ENCODE measurements at regions not wholly inside any gene's neighbourhood (a gene's known extent, or its start where the extent isn't known, plus 50 kb on each side); places are given as distances from the start of the nearest gene placed in this dataset.
A peak's percentile ranks its signal among the peaks of the same experiment; 100 is the strongest.

- no peak overlapping the region for H3K9ac ChIP-seq (ENCODE audit: insufficient read depth, low read depth, low read length)
- H2AFZ ChIP-seq (ENCODE audit: low read length) = no peak overlapping the region
- WGBS (ENCODE audit: low lambda C conversion rate) = 8% methylated on average over 6 of the region's 7 CpGs
- H4K20me1 ChIP-seq (ENCODE audit: insufficient read depth, low read length) = no peaks in the 10 kb centered on the region
- no peak overlapping the region for H3K4me3 ChIP-seq (replicated peaks in 1 of 3; ENCODE audit: insufficient read depth in 1 of 3, low read depth in 2 of 3, low read length in 3 of 3)
- DNase-seq (ENCODE audit: low spot score) = no peak
- CTCF ChIA-PET (ENCODE audit: low intra/inter-chr PET ratio, low total read pairs) = no interaction called here
- BruUV-seq (replicated peaks) = no TSS peak
- H3K36me3 ChIP-seq (replicated peaks in 1 of 2; ENCODE audit: control insufficient read depth in 1 of 2, insufficient read depth in 2 of 2, low read length in 2 of 2) = no peaks in the 10 kb centered on the region
- no peaks in the 10 kb centered on the region for H3K79me2 ChIP-seq (ENCODE audit: insufficient read depth, low read length)
- ATAC-seq = peak; percentile 27; the same call in 2 of the 3 replicates
- no peaks in the 10 kb centered on the region for H3K9me3 ChIP-seq (ENCODE audit: low read length)
- H3K4me2 ChIP-seq (ENCODE audit: low read depth, low read length) = no peak overlapping the region
- FAIRE-seq = no peak
- H3K27me3 ChIP-seq (ENCODE audit: control insufficient read depth in 1 of 2, insufficient read depth in 2 of 2, low read length in 2 of 2) = peaks cover 0 to 6% of the 10 kb centered on the region in 2 experiments; a peak in 1 of 5 replicates
- POLR2A ChIA-PET = no interaction called here
- in situ Hi-C loops (cut with HindIII; ENCODE audit: extremely low pct_ligation_motif_present, low pct_unique_long_range_greater_than_20kb) (no loop called here), intact Hi-C loops (cut with micrococcal nuclease; ENCODE audit: unreplicated experiment) (no loop called here)
- H3K4me1 ChIP-seq (ENCODE audit: insufficient read depth, low read length) = no peaks in the 10 kb centered on the region
- no peak overlapping the region for H3K27ac ChIP-seq (ENCODE audit: extremely low read length, insufficient read depth, low read length)
- TF ChIP-seq FOXJ3 (CRISPR knock-in tag; IDR thresholded peaks at IDR 0.05; ENCODE audit: borderline replicate concordance) (no peak), ZNF780A (CRISPR knock-in tag; IDR thresholded peaks at IDR 0.05) (no peak), NFYC (CRISPR knock-in tag; IDR thresholded peaks at IDR 0.05) (no peak), ZNF253 (CRISPR knock-in tag; IDR thresholded peaks at IDR 0.05; ENCODE audit: borderline replicate concordance) (no peak), ZFP36 (IDR thresholded peaks at IDR 0.05; ENCODE audit: borderline replicate concordance, low read depth, low read length, partially characterized antibody) (no peak), REST (IDR thresholded peaks at IDR 0.05; ENCODE audit: borderline replicate concordance in 1 of 2, low read depth in 1 of 2, low read length in 2 of 2) (no peak), ZBTB1 (CRISPR knock-in tag; IDR thresholded peaks at IDR 0.05; ENCODE audit: borderline replicate concordance) (no peak), SOX5 (CRISPR knock-in tag; IDR thresholded peaks at IDR 0.05; ENCODE audit: borderline replicate concordance) (no peak), TRIM24 (CRISPR knock-in tag; IDR thresholded peaks at IDR 0.05) (no peak), RXRB (CRISPR knock-in tag; IDR thresholded peaks at IDR 0.05; ENCODE audit: borderline replicate concordance) (no peak), HNRNPK (IDR thresholded peaks at IDR 0.05; ENCODE audit: low read depth, low read length, poor library complexity, severe bottlenecking) (no peak), U2AF1 (optimal IDR thresholded peaks at IDR 0.05; ENCODE audit: low read depth, low read length) (no peak), ZBTB21 (CRISPR knock-in tag; IDR thresholded peaks at IDR 0.05) (no peak), ZNF124 (CRISPR knock-in tag; IDR thresholded peaks at IDR 0.05) (no peak), YEATS2 (CRISPR knock-in tag; IDR thresholded peaks at IDR 0.05; ENCODE audit: borderline replicate concordance) (no peak), SMAD3 (CRISPR knock-in tag; IDR thresholded peaks at IDR 0.05) (no peak), NFE2L1 (CRISPR knock-in tag; IDR thresholded peaks at IDR 0.05; ENCODE audit: borderline replicate concordance) (no peak), GLI4 (CRISPR knock-in tag; IDR thresholded peaks at IDR 0.05; ENCODE audit: borderline replicate concordance) (no peak)
These were observed 141.1 kb upstream of the COPS8 start for GRCh38 chr2:236944561-236944960.

Measured in HepG2 (cell line).